ENCODE measurements at regions not wholly inside any gene's neighbourhood (a gene's known extent, or its start where the extent isn't known, plus 50 kb on each side); places are given as distances from the start of the nearest gene placed in this dataset.
A peak's percentile ranks its signal among the peaks of the same experiment; 100 is the strongest.

DNA sequence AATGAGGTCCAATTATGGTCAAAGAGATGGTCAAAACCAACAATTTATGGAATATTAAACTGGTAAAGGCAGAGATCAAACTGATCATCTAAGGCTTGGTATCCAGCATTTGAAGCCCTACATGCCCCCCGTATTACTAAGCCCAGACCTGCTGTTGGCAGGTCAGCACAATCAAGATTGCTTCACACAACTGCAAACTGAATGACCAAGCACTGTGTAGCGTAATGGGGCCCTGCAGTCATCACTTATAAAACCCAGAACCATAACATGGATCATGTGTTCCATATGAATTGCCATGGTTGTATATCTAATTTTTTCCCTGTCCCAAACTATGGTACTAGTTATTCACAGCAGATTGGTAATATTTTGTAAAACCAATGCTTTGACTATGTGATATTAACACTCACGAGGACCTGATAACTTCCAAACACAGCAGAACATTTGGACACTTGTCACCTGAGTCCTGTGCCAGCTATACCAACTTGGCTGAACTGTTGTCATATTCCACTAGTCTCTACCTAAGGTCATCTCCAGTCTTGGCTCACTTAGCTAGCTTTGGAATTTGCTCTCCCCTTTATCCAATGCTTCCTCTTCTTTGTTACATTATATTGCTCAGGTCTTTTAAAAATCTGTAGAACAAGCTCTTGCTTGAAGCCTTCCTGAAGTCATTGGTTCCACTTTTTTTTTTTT, 81.7 kb upstream of the HMHB1 start:
- DNase-seq (ENCODE audit: low spot score): no peak

DNA sequence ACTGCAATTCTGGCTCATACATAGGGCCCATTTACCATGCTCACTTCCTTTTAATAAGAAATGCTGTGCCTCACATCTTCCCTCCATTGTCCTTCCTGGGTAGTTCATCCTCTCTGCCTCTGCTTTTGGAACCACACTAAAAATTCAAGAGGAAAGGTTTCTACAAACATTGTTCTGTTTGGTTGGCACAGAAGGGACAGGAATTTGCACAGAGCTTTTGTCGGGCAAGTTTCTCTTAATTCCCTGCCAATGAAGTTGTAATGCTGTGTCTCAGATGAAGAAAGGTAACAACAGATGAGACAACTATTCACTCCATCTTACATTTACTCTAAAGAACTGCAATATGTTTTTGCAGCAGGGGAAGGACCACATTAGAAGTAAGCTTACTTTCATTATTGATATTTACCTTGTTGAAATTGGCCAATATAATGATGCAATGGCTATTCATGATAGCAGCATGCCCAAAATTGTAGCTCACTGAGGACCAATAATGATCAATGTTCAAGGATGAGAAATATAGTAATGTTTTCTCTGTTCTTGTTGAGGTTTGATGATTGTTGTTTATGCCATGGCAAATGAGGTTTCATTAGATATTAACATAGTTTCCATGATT, 82.5 kb upstream of the HMHB1 start:
- DNase-seq (ENCODE audit: low spot score): no peak

DNA sequence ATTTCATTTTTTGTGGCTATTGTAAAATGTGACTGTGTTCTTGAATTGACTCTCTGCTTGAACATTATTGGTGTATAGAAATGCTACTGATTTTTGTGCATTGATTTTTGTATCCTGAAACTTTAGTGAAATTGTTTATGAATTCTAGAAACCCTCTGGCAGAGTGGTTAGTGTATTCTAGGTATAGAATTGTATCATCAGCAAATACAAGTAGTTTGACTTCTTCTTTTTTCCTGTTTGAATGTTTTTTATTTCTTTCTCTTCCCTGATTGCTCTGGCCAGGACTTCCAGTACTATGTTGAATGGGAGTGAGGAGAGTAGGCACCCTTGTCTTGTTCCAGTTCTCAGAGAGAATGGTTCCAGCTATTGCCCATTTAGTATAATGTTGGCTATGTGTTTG, 88.8 kb upstream of the HMHB1 start:
- DNase-seq (ENCODE audit: low spot score): no peak

DNA sequence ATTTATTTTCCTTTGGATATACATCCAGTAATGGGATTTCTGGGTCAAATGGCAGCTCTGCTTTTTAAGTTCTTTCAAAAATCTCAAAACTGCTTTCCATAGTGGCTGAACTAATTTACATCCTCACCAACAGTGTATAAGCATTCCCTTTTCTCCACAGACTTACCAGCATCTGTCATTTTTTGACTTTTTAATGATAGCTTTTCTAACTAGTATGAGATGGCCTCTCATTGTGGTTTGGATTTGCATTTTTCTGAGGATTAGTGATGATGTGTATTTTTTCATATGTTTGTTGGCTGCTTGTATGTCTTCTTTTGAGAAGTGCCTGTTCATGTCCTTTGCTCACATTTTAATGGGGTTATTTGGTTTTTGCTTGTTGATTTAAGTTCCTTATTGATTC, 90.0 kb upstream of the HMHB1 start:
- DNase-seq (ENCODE audit: low spot score): no peak

DNA sequence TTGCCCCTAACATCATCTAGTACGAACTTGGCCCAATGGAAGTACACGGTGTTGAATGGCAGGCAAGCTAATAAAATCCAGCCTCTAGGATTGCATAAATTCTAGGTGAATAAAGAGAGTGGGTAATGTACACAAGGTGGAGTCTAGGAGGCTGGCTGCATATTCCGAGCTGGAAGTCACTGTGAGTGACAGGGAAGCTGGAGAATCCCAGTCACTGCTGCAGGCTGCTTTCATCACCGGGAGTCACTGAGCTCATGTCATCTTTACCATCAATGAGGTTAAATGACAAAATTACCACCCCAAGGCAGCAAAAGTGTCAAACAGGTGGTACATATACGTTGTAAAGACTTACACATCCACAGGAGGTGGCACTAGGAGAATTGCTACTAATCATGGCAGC, 91.3 kb upstream of the HMHB1 start:
- no peak for DNase-seq (ENCODE audit: low spot score)

DNA sequence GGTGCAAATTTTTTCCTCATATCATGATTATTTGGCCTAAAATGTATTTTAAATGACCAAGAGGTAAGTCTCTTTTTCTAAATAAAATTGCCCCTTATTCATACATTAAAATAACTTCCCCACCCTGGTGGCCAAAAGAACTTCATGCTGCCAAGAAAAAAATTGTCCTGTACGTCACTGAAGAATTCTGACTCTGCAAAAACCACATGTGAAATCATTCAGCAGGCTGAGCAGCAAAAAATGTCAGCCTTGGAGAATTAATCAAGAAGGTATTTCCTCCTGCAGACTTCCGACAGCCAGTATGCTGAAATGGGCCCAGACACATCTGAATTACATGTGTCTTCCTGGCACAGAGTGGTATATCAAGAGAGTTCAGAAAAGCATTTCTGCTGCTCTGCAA, 94.6 kb upstream of the HMHB1 start:
- peak; percentile 74 for DNase-seq (ENCODE audit: low spot score)

DNA sequence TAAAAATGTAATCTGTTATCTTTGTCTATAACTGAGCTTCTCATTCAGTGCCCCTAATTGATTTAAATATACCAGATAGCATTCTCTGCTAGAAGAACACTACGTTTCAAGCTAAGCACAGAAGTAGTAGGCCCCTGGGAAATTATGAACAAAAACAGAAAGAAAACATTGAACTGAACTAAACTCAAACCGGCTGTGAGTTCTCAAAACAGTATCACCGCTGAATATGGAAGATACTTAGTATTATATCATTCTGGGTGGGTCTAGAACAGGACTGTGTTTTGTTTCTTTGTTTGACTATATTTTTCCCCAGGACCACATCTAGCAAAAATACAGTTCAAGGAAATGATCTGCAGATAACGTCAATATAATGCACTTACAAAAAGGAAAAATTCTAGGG, 95.1 kb upstream of the HMHB1 start:
- no peak for DNase-seq (ENCODE audit: low spot score)

DNA sequence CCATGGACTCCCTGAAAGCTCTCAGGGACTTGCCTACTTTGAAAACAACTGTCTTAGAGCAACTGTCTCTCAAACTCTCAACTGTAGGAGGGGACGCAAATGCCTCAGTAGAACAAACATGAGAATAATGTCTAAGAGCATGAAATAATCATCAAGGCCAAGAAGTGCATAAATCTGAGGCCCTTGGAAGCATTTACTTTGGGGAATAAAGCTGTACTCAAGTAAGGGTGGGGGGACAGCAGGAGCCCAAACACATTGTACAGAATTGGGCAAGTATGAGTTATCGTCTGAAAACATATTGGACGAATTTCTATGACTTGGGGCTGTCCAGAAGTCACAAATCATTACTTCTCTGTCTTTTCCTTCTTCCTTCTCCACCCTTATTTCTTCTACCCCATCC, 96.3 kb upstream of the HMHB1 start:
- no peak for DNase-seq (ENCODE audit: low spot score)

DNA sequence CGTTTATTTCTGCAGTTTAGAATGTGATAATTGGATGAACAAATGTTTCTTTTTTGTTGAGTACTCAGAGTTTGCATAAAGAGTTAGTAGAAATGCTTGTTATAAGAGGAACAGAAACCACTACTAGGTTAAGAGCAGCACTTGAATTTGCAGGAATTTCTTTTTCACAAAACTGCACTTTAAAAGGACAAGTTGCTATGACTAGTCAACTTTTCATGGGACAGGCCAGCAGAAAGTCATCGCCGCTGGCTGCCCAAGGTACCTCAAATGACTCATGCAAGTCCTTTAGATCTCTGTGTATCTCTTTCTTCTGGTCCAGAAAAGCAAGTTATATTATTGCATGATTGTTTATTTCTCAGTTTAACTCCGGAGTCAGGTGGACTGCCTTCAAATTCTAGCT, 97.3 kb upstream of the HMHB1 start:
- DNase-seq (ENCODE audit: low spot score): peak; percentile 25

DNA sequence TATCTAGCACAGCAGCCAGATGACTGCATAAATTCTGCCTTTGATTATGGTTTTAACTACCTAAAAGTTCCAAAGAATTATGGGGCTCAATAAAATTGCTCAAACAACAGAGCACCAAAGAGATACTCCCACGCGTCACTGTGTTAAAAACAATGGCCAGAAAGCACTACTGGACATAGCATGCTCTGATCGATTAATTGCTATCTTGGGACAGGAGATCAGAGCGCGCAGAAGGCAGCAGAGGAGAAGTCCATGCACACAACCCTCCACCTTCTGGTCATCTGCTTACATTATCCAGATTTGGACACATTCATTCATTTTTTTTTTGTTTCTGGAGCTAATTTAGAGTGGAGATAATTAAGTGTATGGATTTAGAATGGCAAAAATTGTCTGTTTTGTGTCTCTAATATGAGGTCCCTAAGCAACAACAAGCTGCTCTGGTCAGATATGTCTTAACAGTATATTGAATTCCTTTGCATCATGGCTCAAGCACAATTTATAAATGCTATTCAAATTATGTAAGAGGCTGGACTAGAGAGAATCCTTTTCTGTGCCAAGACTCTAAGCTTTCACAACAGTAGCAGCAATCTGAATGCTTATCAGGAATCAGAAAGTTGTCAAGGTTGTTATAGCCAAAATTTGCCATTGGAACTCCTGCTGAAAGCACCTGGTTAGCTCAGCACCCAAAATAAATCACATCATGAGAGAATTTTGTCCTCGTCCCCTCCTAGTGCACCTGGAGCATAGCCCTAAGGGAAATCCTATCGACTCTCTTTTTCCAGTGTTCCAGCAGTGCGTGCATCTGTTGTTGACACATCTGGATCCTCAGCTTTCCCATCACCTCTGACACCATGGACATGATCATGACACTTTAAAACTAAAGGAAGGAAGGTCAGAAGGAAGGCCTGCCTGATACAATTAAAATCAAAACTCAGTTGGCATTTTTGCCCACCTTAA, 98.6 kb upstream of the HMHB1 start:
- DNase-seq (ENCODE audit: low spot score): peak; percentile 47

DNA sequence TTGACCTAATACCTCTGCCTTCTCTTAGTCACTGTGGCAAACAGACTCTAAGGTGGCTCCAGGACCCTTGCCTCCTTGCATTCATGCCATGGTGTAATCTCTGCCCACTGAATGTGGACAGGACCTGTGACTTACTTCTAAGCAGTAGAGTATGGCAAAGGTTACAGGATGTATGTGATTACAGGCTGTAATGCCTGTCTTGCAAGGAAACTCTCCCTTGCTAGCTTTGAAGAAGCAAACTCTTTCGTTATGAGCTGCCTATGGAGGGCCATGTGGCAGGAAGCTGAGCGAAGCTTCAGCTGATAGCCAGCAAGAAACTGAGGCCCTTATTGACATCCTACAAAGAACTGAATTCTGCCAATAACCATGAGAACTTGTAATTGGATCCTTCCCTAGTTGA, 103.3 kb upstream of the HMHB1 start:
- no peak for DNase-seq (ENCODE audit: low spot score)

DNA sequence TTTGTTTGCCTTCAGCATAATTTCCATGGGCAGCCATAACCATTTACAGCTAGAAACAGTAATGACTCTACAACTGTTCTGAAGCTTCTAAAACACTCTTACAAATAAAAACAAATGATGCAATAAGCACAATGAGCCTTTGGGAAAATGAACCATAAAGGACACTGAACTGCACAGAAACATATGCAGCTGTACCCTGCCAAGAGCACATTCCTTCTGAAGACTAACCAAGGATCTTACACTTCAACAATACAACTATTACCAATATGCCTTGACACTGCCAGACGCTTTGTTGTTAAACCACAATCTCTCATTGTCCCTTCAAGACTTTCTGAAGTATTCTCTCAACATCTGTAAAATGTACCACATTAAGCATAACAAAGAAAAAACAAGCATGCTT, 104.2 kb upstream of the HMHB1 start:
- DNase-seq (ENCODE audit: low spot score): peak; percentile 53

DNA sequence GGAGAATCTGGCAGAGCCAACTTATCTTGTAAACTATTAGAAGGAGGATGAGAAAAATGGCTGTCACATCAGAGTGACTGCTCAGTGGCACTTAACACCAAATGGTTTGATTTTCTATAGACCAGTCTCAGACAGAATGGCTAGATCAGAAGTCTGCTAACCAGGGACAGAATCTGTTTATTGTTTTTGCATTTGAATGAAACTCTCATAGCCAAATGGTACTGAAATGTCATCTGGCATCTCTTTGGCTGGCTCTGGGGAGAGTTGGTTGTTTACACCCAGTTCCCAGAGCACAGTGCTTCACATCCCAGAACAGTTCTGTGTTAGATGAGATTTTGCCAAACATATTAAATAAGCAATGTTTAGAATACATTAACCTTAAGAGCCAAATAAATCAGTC, 106.6 kb upstream of the HMHB1 start:
- DNase-seq (ENCODE audit: low spot score): no peak

DNA sequence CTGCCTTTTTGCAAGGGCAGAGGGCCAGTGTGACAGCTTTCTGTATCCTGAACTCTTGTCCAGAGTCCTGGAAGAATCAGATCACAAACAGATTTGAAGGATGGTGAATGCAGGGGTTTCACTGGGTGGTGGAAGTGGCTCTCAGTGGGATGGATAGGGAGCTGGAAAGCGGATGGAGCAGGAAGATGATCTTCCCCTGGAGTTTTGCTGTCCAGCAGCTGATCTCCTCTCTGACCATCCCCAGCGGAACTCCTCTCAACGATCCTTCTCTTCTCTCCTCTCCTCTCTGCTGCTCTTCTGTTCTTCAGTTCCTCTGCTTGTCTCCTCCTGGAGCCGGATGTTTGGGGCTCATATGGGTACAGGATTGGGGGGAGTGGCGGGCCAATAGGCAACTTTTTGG, 108.3 kb upstream of the HMHB1 start:
- DNase-seq (ENCODE audit: low spot score): no peak

DNA sequence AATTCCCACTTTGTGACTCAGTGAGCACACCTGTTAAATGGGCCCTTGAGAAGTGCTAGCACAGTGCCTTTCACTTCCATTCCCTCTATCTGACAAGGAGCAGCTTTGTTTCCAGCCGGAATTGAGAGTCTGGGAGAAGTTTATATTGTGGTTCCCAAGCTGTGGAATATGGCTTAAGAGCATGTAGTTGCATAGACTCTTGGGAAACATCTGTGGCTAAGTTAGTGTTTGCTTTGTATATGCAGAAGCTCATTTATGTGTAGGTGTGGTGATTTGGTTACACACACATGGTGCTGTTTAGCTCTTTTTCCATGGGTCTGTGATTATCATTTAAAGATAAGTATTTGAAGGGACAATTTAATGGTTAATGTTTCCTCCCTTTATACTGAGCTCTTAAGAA, 110.5 kb upstream of the HMHB1 start:
- DNase-seq (ENCODE audit: low spot score): no peak

DNA sequence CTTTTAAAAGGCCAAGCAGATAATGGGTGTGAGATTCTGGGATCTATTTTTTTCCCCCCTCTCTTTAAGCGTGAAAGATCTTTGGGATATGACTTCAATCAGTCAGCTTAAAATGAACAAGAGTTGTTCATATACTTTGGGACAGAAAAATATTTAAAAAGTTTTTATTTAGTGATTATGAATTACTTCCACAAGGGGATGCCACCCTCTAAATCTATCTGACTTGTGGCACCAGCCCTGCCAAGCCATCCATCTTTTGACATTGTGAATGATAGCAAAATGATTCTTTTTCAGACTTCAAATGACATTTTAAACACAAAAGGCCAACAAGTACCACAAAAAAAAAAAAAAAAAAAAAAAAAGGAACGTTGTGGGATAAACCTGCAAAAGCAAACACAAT, 111.0 kb upstream of the HMHB1 start:
- DNase-seq (ENCODE audit: low spot score): no peak

DNA sequence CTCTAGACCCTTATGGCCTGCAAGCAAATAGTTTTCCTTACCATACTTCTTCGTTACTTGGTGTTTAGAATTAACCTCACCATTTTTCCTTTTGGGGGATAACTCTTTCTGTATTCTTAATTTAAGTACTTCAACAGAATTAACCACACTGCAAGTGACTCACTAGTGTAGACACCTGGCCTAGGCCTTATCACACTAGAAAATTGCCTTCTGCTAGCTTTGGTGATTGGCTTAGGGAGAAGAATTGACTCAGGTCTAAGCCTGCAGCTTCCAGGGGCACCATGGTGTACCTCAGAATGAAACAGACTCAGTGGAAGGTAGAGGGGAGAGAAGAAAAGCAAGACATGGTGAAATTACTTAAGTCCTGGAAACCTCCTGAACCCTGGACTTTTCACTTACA, 112.8 kb upstream of the HMHB1 start:
- no peak for DNase-seq (ENCODE audit: low spot score)

DNA sequence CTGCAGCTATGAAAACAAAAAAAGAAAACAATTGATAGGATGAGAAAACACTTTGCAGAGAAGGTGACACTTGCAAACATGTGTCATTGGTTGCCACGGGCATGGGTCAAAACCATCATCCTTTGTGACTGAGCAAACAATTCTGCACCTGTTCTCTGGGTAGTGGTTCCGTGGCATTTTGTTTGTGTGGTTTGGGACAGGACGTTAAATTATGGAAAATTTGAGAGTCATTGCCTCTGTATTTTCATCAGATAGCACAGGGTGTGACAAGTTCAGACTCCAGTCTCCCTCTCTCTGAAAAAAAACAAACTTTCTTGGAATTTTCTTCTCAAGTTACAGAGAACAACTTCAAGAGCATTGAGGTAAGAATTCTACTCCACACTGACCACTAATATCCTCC, 113.4 kb upstream of the HMHB1 start:
- no peak for DNase-seq (ENCODE audit: low spot score)

DNA sequence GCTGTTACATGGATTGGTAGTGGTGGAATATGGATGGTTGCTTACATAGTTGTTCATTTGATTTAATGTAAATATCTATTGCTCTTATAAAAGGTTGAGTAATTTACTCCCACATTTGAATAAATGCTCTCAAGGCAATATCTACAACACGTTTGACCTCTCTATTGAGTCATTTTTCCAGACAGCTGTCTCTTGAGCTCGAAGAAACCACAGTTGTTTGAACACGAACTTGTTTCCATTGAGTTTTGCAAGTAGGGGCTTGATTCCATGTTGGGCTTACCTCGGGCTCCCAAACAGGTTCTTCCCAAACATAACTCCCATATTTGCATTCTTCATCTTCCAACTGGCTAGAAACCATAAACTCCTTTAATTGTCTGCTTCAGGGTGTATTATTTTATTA, 115.0 kb upstream of the HMHB1 start:
- no peak for DNase-seq (ENCODE audit: low spot score)

DNA sequence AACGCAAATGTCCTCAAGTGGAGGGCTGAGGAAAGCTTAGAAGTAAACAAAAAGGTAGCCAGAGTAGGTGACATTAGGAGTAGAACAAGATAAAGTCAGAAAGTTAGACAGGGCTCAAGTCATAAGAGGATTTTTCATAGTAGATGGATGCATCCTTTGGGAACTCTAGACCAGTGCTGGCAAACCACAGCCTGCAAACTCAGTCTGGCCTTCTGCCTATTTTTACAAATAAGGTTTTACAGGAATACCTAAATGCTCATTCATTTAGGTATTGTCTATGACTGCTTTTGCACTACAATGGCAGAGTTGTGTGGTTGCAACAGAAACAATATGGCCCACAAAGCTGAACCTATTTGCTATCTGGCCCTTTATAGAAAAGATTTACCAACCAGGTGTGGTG, 116.0 kb upstream of the HMHB1 start:
- no peak for DNase-seq (ENCODE audit: low spot score)

DNA sequence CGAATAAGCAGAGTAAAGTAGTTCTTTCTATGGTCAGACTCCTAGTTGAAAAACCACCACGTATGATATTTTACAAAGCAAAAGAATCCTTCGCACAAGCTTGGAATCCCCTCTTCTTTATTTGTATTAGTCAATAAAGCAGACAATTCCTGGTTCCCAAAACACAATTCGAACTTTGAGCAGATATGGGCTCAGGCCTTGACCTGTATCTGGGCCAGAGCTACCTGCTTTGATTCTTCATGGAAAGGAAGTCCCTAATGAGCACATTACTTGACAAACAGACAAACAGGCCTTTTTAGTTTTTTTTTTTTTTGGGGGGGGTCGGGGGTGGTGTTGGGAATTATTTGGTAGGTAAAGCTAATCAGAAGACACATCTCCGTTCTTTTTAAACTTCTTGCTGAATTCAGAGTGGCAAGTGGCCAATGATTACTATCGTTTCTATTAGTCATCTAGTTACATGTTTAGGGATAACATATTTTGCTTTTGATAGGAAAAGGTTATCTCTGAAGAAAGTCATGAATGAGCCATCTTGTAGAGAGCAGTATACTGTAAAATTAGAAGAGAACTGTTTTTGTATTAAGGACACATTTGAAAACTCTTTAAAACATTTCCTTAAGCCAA, 116.6 kb upstream of the HMHB1 start:
- DNase-seq (ENCODE audit: low spot score): no peak

DNA sequence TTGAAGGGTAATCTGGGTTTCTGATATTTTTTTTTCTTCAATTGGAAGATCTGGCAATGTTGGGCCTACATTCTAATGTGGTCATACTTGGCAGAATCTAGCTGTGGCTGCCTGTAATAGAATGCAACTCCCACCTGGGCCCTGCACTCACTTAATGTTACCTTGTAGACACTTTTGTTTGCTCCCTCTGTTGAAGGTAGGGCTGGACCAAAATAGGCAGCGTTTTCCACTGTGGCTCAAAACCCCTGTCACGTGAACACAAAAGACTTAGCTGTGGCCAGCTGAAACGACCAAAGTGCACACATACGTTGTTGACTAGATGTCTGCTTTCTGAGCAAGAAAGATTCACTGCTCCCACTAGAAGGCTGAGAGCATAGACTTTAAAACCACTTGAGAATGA, 117.6 kb upstream of the HMHB1 start:
- peak; percentile 29 for DNase-seq (ENCODE audit: low spot score)

Data from AG08395 (cell line).